Activated naive CD4-positive, alpha-beta T cell treated with anti-CD3 and anti-CD28 coated beads, Interleukin-2, amount 50 U/mL, for 72 hours (primary cell): ENCODE measurements at regions not wholly inside any gene's neighbourhood (a gene's known extent, or its start where the extent isn't known, plus 50 kb on each side); places are given as distances from the start of the nearest gene placed in this dataset.

Experiments used
- ATAC-seq, 2 donors: fragments of 150-1000 bp; cut with Tn5 transposase; 2 replicates each; pipeline ENCODE4 v1.10.0; 2021; ENCODE audit warnings: mild to moderate bottlenecking in 2 of 2, moderate library complexity in 2 of 2
- DNase-seq, 2 donors: peaks; one replicate each; pipeline ENCODE4 v3.0.0; 2021 to 2022; ENCODE audit warnings: low spot score in 2 of 2
- H3K27ac Mint-ChIP-seq, 2 donors: one replicate each; pipeline ENCODE4 v1.8.0; 2022; ENCODE audit warnings: mild to moderate bottlenecking in 2 of 2, mixed read lengths in 2 of 2
- H3K36me3 Mint-ChIP-seq, 2 donors: one replicate each; pipeline ENCODE4 v1.8.0; 2022; ENCODE audit warnings: mixed read lengths in 2 of 2
- H3K9me3 Mint-ChIP-seq, 2 donors: one replicate each; pipeline ENCODE4 v1.8.0; 2022; ENCODE audit warnings: mixed read lengths in 2 of 2

GRCh38 chr1:239723776-239724367 is 337.5 kb downstream of the CHRM3 start:
- DNase-seq = no peak
- Mint-ChIP-seq H3K27ac (peak overlapping the region in 1 of 2 donors; percentile 15), H3K36me3 (peaks cover 10 to 14% of the 10 kb centered on the region in 2 donors), H3K9me3 (peaks cover 0 to 4% of the 10 kb centered on the region in 2 donors)
- ATAC-seq = no peak

GRCh38 chr1:239725371-239725770 is 339.0 kb downstream of the CHRM3 start:
- Mint-ChIP-seq H3K27ac (no peak overlapping the region), H3K9me3 (peaks cover 0 to 4% of the 10 kb centered on the region in 2 donors), H3K36me3 (peaks cover 0 to 14% of the 10 kb centered on the region in 2 donors)
- ATAC-seq (no peak), DNase-seq (no peak)

GRCh38 chr1:239725933-239726332 is 339.6 kb downstream of the CHRM3 start:
- no peak overlapping the region for H3K27ac Mint-ChIP-seq
- H3K9me3 Mint-ChIP-seq = peaks cover 0 to 4% of the 10 kb centered on the region in 2 donors
- ATAC-seq = no peak
- H3K36me3 Mint-ChIP-seq = peaks cover 0 to 14% of the 10 kb centered on the region in 2 donors
- DNase-seq = no peak

GRCh38 chr1:239730378-239730777 is 344.0 kb downstream of the CHRM3 start:
- Mint-ChIP-seq H3K36me3 (peaks cover 0 to 14% of the 10 kb centered on the region in 2 donors), H3K9me3 (peaks cover 0 to 4% of the 10 kb centered on the region in 2 donors), H3K27ac (no peak overlapping the region)
- ATAC-seq = no peak
- DNase-seq = no peak

GRCh38 chr1:239731082-239731748 is 344.8 kb downstream of the CHRM3 start:
- ATAC-seq (peak; percentile 39 to 43), DNase-seq (no peak)
- peaks cover 0 to 4% of the 10 kb centered on the region in 2 donors for H3K9me3 Mint-ChIP-seq
- H3K27ac Mint-ChIP-seq = no peak overlapping the region
- H3K36me3 Mint-ChIP-seq = peaks cover 0 to 14% of the 10 kb centered on the region in 2 donors

GRCh38 chr1:239732770-239733169 is 346.4 kb downstream of the CHRM3 start:
- ATAC-seq = no peak
- DNase-seq = no peak
- no peak overlapping the region for H3K27ac Mint-ChIP-seq
- H3K9me3 Mint-ChIP-seq = peaks cover 0 to 4% of the 10 kb centered on the region in 2 donors
- H3K36me3 Mint-ChIP-seq = peaks cover 0 to 9% of the 10 kb centered on the region in 2 donors

GRCh38 chr1:239733995-239734394 is 347.6 kb downstream of the CHRM3 start:
- H3K36me3 Mint-ChIP-seq = no peaks in the 10 kb centered on the region
- H3K27ac Mint-ChIP-seq = no peak overlapping the region
- no peak for DNase-seq
- no peak for ATAC-seq
- H3K9me3 Mint-ChIP-seq = no peaks in the 10 kb centered on the region

GRCh38 chr1:239735111-239735510 is 348.7 kb downstream of the CHRM3 start:
- DNase-seq (no peak), ATAC-seq (no peak)
- Mint-ChIP-seq H3K36me3 (peaks cover 6% of the 10 kb centered on the region in 2 donors), H3K27ac (no peak overlapping the region), H3K9me3 (peaks cover 4 to 7% of the 10 kb centered on the region in 2 donors)

GRCh38 chr1:239736479-239736878 is 350.1 kb downstream of the CHRM3 start:
- Mint-ChIP-seq H3K36me3 (peaks cover 8 to 12% of the 10 kb centered on the region in 2 donors), H3K27ac (no peak overlapping the region), H3K9me3 (peaks cover 4 to 7% of the 10 kb centered on the region in 2 donors)
- no peak for DNase-seq
- no peak for ATAC-seq

- Mint-ChIP-seq H3K9me3 (peaks cover 5 to 11% of the 10 kb centered on the region in 2 donors), H3K27ac (no peak overlapping the region), H3K36me3 (peaks cover 8 to 12% of the 10 kb centered on the region in 2 donors)
- no peak for ATAC-seq
- DNase-seq = no peak
Observed at GRCh38 chr1:239739375-239739774, 352.3 kb upstream of the FMN2 start.

- peaks cover 8 to 12% of the 10 kb centered on the region in 2 donors for H3K36me3 Mint-ChIP-seq
- ATAC-seq = no peak
- no peak overlapping the region for H3K27ac Mint-ChIP-seq
- H3K9me3 Mint-ChIP-seq = peaks cover 10 to 15% of the 10 kb centered on the region in 2 donors
- no peak for DNase-seq
Observed at GRCh38 chr1:239739919-239740318, 351.8 kb upstream of the FMN2 start.

- Mint-ChIP-seq H3K27ac (no peak overlapping the region), H3K9me3 (peaks cover 12 to 17% of the 10 kb centered on the region in 2 donors), H3K36me3 (peaks cover 8 to 12% of the 10 kb centered on the region in 2 donors)
- DNase-seq = no peak
- no peak for ATAC-seq
Observed at GRCh38 chr1:239742416-239743109, 349.1 kb upstream of the FMN2 start.

GRCh38 chr1:239744851-239745250 is 346.8 kb upstream of the FMN2 start:
- Mint-ChIP-seq H3K27ac (no peak overlapping the region), H3K36me3 (peaks cover 5 to 8% of the 10 kb centered on the region in 2 donors), H3K9me3 (peaks cover 10 to 11% of the 10 kb centered on the region in 2 donors)
- DNase-seq = no peak
- ATAC-seq = no peak

- DNase-seq (no peak), ATAC-seq (no peak)
- peaks cover 0 to 2% of the 10 kb centered on the region in 2 donors for H3K36me3 Mint-ChIP-seq
- no peak overlapping the region for H3K27ac Mint-ChIP-seq
- H3K9me3 Mint-ChIP-seq = peaks cover 0 to 5% of the 10 kb centered on the region in 2 donors
Observed at GRCh38 chr1:239755107-239755912, 336.4 kb upstream of the FMN2 start.

- no peak overlapping the region for H3K27ac Mint-ChIP-seq
- ATAC-seq = no peak
- H3K36me3 Mint-ChIP-seq = peaks cover 0 to 7% of the 10 kb centered on the region in 2 donors
- H3K9me3 Mint-ChIP-seq = peaks cover 0 to 5% of the 10 kb centered on the region in 2 donors
- DNase-seq = no peak
Observed at GRCh38 chr1:239757716-239758115, 334.0 kb upstream of the FMN2 start.

GRCh38 chr1:239758756-239759155 is 332.9 kb upstream of the FMN2 start:
- Mint-ChIP-seq H3K9me3 (no peaks in the 10 kb centered on the region), H3K36me3 (peaks cover 0 to 7% of the 10 kb centered on the region in 2 donors), H3K27ac (no peak overlapping the region)
- ATAC-seq (no peak), DNase-seq (no peak)
